IPS DF 4.7 (cell line): ENCODE measurements at regions not wholly inside any gene's neighbourhood (a gene's known extent, or its start where the extent isn't known, plus 50 kb on each side); places are given as distances from the start of the nearest gene placed in this dataset.

Source experiments
- DNase-seq: peaks from one replicate; pipeline ENCODE4 v3.0.0-alpha.2; 2013; ENCODE audit warnings: low spot score; ENCODE audit errors: extremely low read depth

DNA sequence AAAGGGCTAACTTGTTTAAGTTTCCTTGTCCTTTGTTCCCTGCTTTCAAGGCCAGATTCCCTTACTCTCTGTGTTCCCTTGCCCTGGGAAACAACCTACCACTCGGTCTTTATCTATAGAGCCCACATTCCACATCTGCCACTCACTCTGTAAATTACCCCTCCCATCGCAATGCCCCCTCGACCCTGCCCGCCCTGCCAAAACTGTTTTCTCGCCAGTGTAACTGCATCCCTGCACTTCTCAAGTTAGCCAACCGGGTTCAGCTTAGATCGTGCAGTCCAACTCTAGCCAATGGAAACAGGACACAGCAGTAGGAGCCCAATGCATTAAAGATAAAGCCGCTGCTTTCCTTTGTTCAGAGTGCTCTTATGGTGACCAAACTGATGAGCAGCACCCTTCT, 263.6 kb downstream of the TBL1XR1 start:
- no peak for DNase-seq

DNA sequence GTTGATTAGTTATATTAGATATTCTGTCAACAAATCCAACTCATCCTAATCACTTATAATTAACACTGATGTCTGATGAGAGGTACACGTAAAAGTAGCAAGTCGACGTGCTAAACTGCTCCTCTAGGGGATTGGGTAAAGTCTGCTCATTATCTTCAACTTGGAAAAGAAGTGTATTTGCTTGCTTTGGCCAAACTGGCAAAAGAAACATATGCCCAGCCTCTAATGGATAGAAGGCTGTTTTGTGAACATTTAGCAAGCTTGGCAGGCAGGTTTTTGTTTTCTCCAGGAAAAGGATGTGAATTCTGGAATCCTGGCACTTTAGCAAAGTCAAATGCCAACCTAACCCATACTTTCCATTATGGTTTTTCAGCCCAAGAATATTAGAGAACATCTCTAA, 264.8 kb downstream of the TBL1XR1 start:
- no peak for DNase-seq

DNA sequence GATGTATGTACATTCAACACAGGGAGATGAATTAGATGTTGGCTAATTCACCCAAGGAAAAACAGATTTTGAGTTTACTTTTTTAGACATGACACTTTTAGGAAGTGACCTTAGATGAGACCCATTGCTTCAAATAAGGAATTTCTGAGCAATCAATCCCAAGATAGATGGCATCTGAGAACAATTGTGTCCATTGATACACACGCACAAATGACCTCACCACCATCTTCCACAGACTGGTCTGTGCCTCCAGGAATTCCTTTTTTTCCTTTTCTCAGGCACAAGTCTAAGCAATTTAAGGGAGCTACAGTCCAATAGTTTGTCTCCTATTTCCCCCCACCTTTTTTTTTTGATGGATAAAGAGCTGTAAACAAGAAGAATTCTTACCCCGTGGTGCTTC, 265.3 kb downstream of the TBL1XR1 start:
- no peak for DNase-seq

GRCh38 chr3:176930942-176931341, 266.3 kb downstream of the TBL1XR1 start:
- no peak for DNase-seq

GRCh38 chr3:176928582-176928931, 268.7 kb downstream of the TBL1XR1 start:
- DNase-seq = no peak

DNA sequence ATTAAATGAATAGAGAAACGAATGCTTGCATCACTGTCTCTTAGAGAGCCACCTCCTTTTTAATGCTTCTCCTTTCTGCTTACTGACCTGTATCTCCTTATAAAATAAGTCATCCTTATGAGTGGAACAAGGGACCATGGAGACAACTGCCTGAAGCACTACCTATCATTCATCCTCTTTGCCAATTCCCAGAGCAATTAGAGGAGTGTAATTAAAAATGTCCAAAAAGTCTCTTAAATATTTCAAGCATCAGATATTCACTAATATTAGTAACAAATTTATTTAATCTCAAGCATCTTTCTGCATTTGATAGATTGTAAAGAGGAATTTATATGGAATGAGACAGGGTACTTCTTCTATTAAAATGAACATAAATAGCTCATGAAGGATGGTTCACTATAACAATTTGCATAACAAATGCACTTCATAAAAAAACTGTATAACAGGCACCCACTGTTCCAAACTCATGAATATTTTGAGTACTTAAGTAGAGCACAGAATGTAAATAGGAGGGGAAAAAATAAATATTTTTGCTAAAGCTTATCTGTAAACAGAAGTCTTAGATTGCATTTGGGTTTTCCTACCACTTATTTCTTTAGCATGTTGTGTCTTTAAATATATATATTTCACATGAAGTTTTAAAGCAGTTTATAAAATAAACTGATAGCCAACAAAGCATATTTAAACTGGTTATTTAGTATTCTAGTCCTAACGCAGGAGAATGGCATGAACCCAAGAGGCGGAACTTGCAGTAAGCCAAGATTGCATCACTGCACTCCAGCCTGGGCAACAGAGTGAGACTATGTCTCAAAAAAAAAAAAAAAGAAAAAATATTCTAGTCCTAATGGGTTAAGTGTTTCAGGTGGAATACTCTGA, 269.3 kb downstream of the TBL1XR1 start:
- no peak for DNase-seq

DNA sequence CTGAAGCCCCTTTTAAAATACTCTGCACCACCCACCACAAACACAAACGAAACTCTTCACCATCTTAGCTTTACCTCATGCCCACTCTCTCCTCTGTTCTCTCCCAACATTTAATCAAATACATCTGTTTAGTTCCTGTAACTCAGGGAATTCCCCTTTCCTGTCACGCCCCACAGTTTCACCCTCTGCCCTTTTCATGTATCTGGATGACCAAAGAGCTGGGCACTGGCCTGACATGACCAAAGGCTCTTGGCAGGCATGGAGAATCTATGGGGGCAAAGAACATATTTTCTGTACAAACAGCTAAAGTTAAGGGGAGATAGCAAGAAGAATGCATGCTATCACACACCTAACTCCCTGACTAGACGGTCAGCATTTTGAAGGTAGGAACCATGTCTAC, 270.0 kb downstream of the TBL1XR1 start:
- DNase-seq = no peak

GRCh38 chr3:176926688-176927087, 270.6 kb downstream of the TBL1XR1 start:
- no peak for DNase-seq

DNA sequence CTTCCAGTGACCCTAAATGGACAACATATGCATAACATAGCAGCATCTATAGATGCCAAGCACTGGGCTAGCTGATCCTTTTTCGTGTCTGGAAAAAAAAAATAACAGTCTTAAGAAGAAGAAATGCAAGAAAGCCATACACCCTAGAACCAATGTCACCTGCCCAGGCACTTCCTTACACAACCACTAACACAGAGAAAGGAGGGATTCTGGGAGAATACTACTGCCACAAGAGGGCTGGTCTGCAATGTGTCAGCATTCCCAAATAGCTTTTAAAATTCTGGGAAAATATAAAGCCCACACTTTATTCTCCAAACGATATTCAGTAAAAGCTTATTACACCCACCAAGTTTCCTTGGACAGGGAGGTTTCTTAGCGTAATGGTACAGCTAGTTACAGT, 271.2 kb downstream of the TBL1XR1 start:
- DNase-seq = no peak

- no peak for DNase-seq
Observed at GRCh38 chr3:176920766-176921160, 276.5 kb downstream of the TBL1XR1 start.

- no peak for DNase-seq
Observed at GRCh38 chr3:176919836-176920765, 277.2 kb downstream of the TBL1XR1 start.

GRCh38 chr3:176916777-176917176, 280.5 kb downstream of the TBL1XR1 start:
- peak; percentile 98 for DNase-seq

GRCh38 chr3:176914764-176915163, 282.5 kb downstream of the TBL1XR1 start:
- no peak for DNase-seq

- no peak for DNase-seq
Observed at GRCh38 chr3:176911579-176911978, 285.7 kb downstream of the TBL1XR1 start.

GRCh38 chr3:176909044-176909443, 288.2 kb downstream of the TBL1XR1 start:
- DNase-seq = no peak

DNA sequence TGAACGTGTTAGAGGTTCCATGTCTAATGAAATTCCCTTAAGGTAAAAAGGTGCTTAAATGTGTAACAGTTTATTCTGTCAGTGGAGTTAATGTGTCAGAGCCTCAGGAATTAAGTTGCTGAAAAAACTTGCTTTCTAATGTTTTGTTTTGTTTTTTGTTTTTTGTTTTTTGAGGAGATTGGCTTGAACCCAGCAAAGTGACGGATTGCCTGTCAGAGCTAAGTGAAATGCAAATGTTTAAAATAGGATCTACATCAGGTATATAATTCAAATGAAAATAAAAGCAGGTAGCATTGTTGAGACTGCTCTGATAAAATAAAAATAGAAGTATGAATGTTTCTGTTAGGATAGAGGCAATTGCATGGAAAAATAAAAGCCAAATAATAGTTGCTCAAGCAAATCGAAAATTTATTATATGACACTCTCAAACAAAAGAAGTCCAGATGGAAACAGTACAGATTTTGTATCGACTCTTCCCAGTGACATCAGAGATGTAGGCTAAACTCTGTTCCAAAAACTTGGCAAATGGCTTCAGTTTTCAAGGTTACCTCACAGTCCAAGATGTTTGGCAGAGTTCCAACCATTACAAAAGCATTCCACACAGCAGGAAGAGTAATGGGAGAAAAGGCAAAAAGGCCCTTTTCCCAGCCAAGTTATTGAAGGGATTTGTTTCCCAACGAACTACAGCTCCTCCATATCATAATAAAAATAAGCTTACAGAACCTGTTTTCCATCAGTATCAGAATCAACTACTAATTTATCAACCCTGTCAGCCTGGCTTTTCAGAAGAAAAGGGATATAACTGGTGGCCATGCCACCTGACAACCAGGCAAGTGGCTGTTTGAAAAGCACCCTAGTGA, 291.0 kb downstream of the TBL1XR1 start:
- no peak for DNase-seq

DNA sequence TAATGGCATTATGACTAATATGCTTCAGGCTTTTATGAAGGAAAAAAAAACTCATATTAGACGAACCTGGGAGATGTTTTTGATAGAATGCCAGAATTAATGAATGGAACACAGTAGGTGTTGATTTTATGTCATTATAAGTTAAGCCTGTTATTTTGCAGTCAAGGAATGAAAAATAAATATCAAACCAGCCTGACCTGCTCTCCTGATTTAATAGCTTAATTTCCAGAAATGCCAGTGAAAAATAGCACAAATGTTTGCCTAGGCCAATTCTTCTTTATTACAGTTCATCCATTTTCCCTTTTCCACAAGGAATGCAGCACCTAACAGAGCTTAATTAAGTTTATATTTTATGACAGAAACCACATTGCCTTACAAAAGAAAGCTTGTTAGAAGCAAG, 292.0 kb downstream of the TBL1XR1 start:
- DNase-seq = no peak

GRCh38 chr3:176904506-176904905, 292.8 kb downstream of the TBL1XR1 start:
- DNase-seq = no peak

DNA sequence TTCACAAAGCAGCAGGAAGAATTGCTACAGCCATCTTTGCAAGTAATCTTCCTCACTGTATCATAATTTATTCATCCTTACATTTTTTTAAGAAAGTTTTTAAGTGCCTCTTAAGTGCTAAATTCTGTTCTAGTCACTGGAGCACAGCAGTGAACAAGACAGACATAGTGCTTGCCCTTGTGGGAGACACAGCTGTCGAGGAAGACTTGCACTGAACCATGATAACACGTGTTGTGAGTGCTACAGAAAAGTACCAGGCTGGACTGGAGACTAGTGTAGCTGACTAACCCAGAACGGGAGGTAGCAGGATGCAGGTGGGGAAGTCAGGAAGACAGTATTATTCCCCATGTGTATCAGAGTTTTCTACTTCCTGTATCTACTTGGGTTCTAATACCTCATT, 300.6 kb downstream of the TBL1XR1 start:
- no peak for DNase-seq

DNA sequence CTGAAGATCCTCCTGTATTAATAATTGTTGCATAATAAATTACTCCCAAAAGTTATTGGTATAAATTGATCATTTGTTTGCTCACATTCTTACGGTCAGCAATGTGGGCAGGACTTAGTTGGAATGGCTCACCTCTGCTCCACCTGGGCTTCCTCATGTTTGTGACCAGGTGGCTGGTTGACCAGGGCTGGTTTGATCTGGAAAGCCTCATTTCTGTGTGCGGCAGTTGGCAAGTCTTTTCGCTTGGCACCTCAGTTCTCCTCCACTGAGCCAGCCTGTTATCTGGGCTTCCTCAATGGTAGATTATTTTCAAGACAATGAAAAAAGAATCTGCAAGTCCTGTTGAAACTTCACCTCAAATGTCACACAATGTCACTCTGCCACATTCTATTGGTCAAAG, 301.1 kb downstream of the TBL1XR1 start:
- no peak for DNase-seq

GRCh38 chr3:176879710-176880109, 317.6 kb downstream of the TBL1XR1 start:
- DNase-seq = no peak

DNA sequence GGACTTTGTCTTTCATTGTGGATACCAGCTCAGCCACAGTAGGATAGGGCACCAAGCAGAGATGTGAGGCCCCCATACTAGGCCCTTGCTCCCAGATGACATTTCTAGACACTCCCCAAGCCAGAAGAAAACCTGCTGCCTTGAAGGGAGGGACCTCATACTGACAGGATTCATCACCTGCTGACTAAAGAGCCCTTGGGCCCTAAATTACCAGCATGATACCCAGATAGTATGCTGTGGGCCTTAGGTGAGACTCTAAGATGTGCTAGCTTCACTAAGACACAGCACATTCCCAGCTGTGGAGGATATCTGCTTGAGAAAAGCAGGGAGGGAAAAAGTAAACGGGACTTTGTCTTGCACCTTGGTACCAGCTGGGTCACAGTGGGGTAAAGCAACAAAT, 324.0 kb downstream of the TBL1XR1 start:
- no peak for DNase-seq
